Activated naive CD8-positive, alpha-beta T cell treated with anti-CD3 and anti-CD28 coated beads for 36 hours (primary cell): ENCODE measurements at regions not wholly inside any gene's neighbourhood (a gene's known extent, or its start where the extent isn't known, plus 50 kb on each side); places are given as distances from the start of the nearest gene placed in this dataset.
"Not testable (repeated sequence)": the region's sequence is repeated elsewhere in the genome, so short reads cannot be mapped to it uniquely, and the experiment has no call there.

Source experiments
- DNase-seq: peaks from one replicate; pipeline ENCODE4 v3.0.0; 2021
- H3K27ac Mint-ChIP-seq: one replicate; pipeline ENCODE4 v1.8.0; 2022; ENCODE audit warnings: mild to moderate bottlenecking, moderate library complexity, mixed read lengths
- H3K27me3 Mint-ChIP-seq: one replicate; pipeline ENCODE4 v1.8.0; 2022; ENCODE audit warnings: mild to moderate bottlenecking, mixed read lengths
- H3K36me3 Mint-ChIP-seq: one replicate; pipeline ENCODE4 v1.8.0; 2021; ENCODE audit warnings: mild to moderate bottlenecking, mixed read lengths
- H3K4me1 Mint-ChIP-seq: one replicate; pipeline ENCODE4 v1.8.0; 2021; ENCODE audit warnings: mixed read lengths
- H3K4me3 Mint-ChIP-seq: one replicate; pipeline ENCODE4 v1.8.0; 2022; ENCODE audit warnings: mild to moderate bottlenecking, moderate library complexity, mixed read lengths
- H3K9me3 Mint-ChIP-seq: one replicate; pipeline ENCODE4 v1.8.0; 2022; ENCODE audit warnings: mixed read lengths

- peaks cover 26% of the 10 kb centered on the region for H3K27me3 Mint-ChIP-seq
- H3K27ac Mint-ChIP-seq: peak overlapping the region; percentile 29
- not testable (repeated sequence) for H3K36me3 Mint-ChIP-seq, DNase-seq, H3K4me3 Mint-ChIP-seq, H3K4me1 Mint-ChIP-seq, H3K9me3 Mint-ChIP-seq
These were observed 1814.2 kb upstream of the DEFB115 start for GRCh38 chr20:29443206-29443781.

- Mint-ChIP-seq H3K27ac (peak overlapping the region; percentile 29), H3K4me3 (no peak overlapping the region), H3K27me3 (peaks cover 26% of the 10 kb centered on the region), H3K4me1 (peaks cover 9% of the 10 kb centered on the region), H3K36me3 (no peaks in the 10 kb centered on the region), H3K9me3 (no peaks in the 10 kb centered on the region)
- no peak for DNase-seq
These were observed 1813.6 kb upstream of the DEFB115 start for GRCh38 chr20:29443819-29444218.

- peak overlapping the region; percentile 65 for H3K4me3 Mint-ChIP-seq
- peak; percentile 24 for DNase-seq
- H3K9me3 Mint-ChIP-seq, H3K27ac Mint-ChIP-seq, H3K36me3 Mint-ChIP-seq, H3K4me1 Mint-ChIP-seq: not testable (repeated sequence)
- peaks cover 26% of the 10 kb centered on the region for H3K27me3 Mint-ChIP-seq
These were observed 1812.2 kb upstream of the DEFB115 start for GRCh38 chr20:29445050-29445907.

GRCh38 chr20:29447517-29448484 lies 1809.7 kb upstream of the DEFB115 start:
- not testable (repeated sequence) for H3K9me3 Mint-ChIP-seq, H3K36me3 Mint-ChIP-seq, H3K27ac Mint-ChIP-seq, H3K4me1 Mint-ChIP-seq, DNase-seq
- Mint-ChIP-seq H3K4me3 (peak overlapping the region; percentile 34), H3K27me3 (peaks cover 30% of the 10 kb centered on the region)

GRCh38 chr20:29448806-29449470 lies 1808.5 kb upstream of the DEFB115 start:
- H3K4me1 Mint-ChIP-seq: peaks cover 2% of the 10 kb centered on the region
- no peaks in the 10 kb centered on the region for H3K36me3 Mint-ChIP-seq
- H3K27ac Mint-ChIP-seq: no peak overlapping the region
- no peaks in the 10 kb centered on the region for H3K9me3 Mint-ChIP-seq
- no peak for DNase-seq
- peaks cover 21% of the 10 kb centered on the region for H3K27me3 Mint-ChIP-seq
- no peak overlapping the region for H3K4me3 Mint-ChIP-seq

GRCh38 chr20:29452186-29452585 lies 1805.3 kb upstream of the DEFB115 start:
- H3K9me3 Mint-ChIP-seq: no peaks in the 10 kb centered on the region
- H3K27me3 Mint-ChIP-seq: peaks cover 8% of the 10 kb centered on the region
- no peaks in the 10 kb centered on the region for H3K36me3 Mint-ChIP-seq
- H3K27ac Mint-ChIP-seq: no peak overlapping the region
- no peaks in the 10 kb centered on the region for H3K4me1 Mint-ChIP-seq
- DNase-seq: no peak
- H3K4me3 Mint-ChIP-seq: no peak overlapping the region

GRCh38 chr20:29456987-29457693 lies 1800.3 kb upstream of the DEFB115 start:
- not testable (repeated sequence) for H3K27ac Mint-ChIP-seq, H3K9me3 Mint-ChIP-seq, H3K27me3 Mint-ChIP-seq, H3K36me3 Mint-ChIP-seq, H3K4me1 Mint-ChIP-seq, DNase-seq, H3K4me3 Mint-ChIP-seq

GRCh38 chr20:29472606-29473005 lies 1784.9 kb upstream of the DEFB115 start:
- Mint-ChIP-seq H3K36me3 (no peaks in the 10 kb centered on the region), H3K4me3 (no peak overlapping the region), H3K27me3 (no peaks in the 10 kb centered on the region), H3K4me1 (no peaks in the 10 kb centered on the region), H3K9me3 (peaks cover 6% of the 10 kb centered on the region), H3K27ac (no peak overlapping the region)
- no peak for DNase-seq

GRCh38 chr20:29492840-29493239 lies 1764.6 kb upstream of the DEFB115 start:
- H3K36me3 Mint-ChIP-seq, DNase-seq, H3K27ac Mint-ChIP-seq, H3K27me3 Mint-ChIP-seq, H3K9me3 Mint-ChIP-seq, H3K4me1 Mint-ChIP-seq, H3K4me3 Mint-ChIP-seq: not testable (repeated sequence)

- H3K4me1 Mint-ChIP-seq, DNase-seq, H3K27me3 Mint-ChIP-seq, H3K9me3 Mint-ChIP-seq, H3K36me3 Mint-ChIP-seq: not testable (repeated sequence)
- peak overlapping the region; percentile 16 for H3K27ac Mint-ChIP-seq
- H3K4me3 Mint-ChIP-seq: peak overlapping the region; percentile 76
These were observed 1760.7 kb upstream of the DEFB115 start for GRCh38 chr20:29496767-29497166.

GRCh38 chr20:29497261-29497671 lies 1760.2 kb upstream of the DEFB115 start:
- Mint-ChIP-seq H3K4me1 (no peaks in the 10 kb centered on the region), H3K36me3 (no peaks in the 10 kb centered on the region), H3K27me3 (peaks cover 5% of the 10 kb centered on the region), H3K27ac (peak overlapping the region; percentile 16), H3K4me3 (peak overlapping the region; percentile 76), H3K9me3 (peaks cover 6% of the 10 kb centered on the region)
- peak; percentile 17 for DNase-seq

GRCh38 chr20:29497684-29498083 lies 1759.8 kb upstream of the DEFB115 start:
- not testable (repeated sequence) for H3K4me1 Mint-ChIP-seq, H3K27ac Mint-ChIP-seq, H3K36me3 Mint-ChIP-seq, H3K4me3 Mint-ChIP-seq, H3K9me3 Mint-ChIP-seq, DNase-seq, H3K27me3 Mint-ChIP-seq

GRCh38 chr20:29500738-29501137 lies 1756.7 kb upstream of the DEFB115 start:
- not testable (repeated sequence) for H3K36me3 Mint-ChIP-seq, H3K4me3 Mint-ChIP-seq

GRCh38 chr20:29514634-29515033 lies 1742.8 kb upstream of the DEFB115 start:
- DNase-seq, H3K4me1 Mint-ChIP-seq, H3K36me3 Mint-ChIP-seq, H3K4me3 Mint-ChIP-seq, H3K27ac Mint-ChIP-seq, H3K27me3 Mint-ChIP-seq: not testable (repeated sequence)
- H3K9me3 Mint-ChIP-seq: peaks cover 14% of the 10 kb centered on the region

More at GRCh38 chr20:29500738-29501137, 1756.7 kb upstream of the DEFB115 start:
- not testable (repeated sequence) for DNase-seq, H3K27me3 Mint-ChIP-seq, H3K4me1 Mint-ChIP-seq, H3K27ac Mint-ChIP-seq, H3K9me3 Mint-ChIP-seq
